Ovary (tissue), 7 donors: ENCODE measurements at regions not wholly inside any gene's neighbourhood (a gene's known extent, or its start where the extent isn't known, plus 50 kb on each side); places are given as distances from the start of the nearest gene placed in this dataset.

Experiments
- DNase-seq, 5 donors: peaks; one replicate each; pipeline ENCODE4 v3.0.0-alpha.2; 2019 to 2020
- H3K27ac ChIP-seq, 2 donors: fragments of 200-600 bp; one replicate each; pipeline versions ENCODE4 v1.5.1 to v1.8.0; 2019 to 2022
- H3K27me3 ChIP-seq: fragments of 200-600 bp; one replicate; pipeline ENCODE4 v1.8.0; 2022
- H3K36me3 ChIP-seq: fragments of 200-600 bp; sonication (generic); one replicate; pipeline ENCODE4 v1.5.1; 2019
- H3K4me1 ChIP-seq: one replicate; pipeline ENCODE4 v1.8.1; 2013; ENCODE audit warnings: mild to moderate bottlenecking, moderate library complexity; ENCODE audit not compliant: insufficient read depth
- H3K4me3 ChIP-seq: fragments of 200-600 bp; sonication (generic); one replicate; pipeline ENCODE4 v1.5.1; 2017
- H3K9me3 ChIP-seq, 2 donors: fragments of 200-600 bp in 1 of 2; sonication (generic) in 1 of 2; one replicate each; pipeline versions ENCODE4 v1.5.1 to v1.8.1; 2013 to 2019; ENCODE audit warnings: mild to moderate bottlenecking in 1 of 2, moderate library complexity in 1 of 2
- CTCF ChIP-seq, 3 donors: fragments of 450-650 bp in 2 of 3; fragments of 200-600 bp in 1 of 3; IDR thresholded peaks; one replicate each; pipeline versions ENCODE4 v1.5.1 to v1.8.0; 2016 to 2022; ENCODE audit warnings: antibody characterized with exemption in 3 of 3, mild to moderate bottlenecking in 1 of 3
- EP300 ChIP-seq: sonication (generic); formaldehyde crosslinking; IDR thresholded peaks from one replicate; pipeline ENCODE4 v1.6.1; 2017; ENCODE audit warnings: antibody characterized with exemption
- POLR2A ChIP-seq: fragments of 450-650 bp; IDR thresholded peaks from one replicate; pipeline ENCODE4 v1.6.1; 2017; ENCODE audit warnings: antibody characterized with exemption, mild to moderate bottlenecking, moderate library complexity
- WGBS, 3 donors: extraction: QIAGEN DNeasy Blood & Tissue Kit in 1 of 3; methylation state at CpG; one replicate each; pipeline versions ENCODE4 v1.1.5 to v1.1.7; 2013 to 2017; 5-methylcytosine and 5-hydroxymethylcytosine counted together
- intact Hi-C, 4 donors: fragments of 100-400 bp; cut with DNase I; formaldehyde crosslinking; loops; one replicate each; pipeline versions ENCODE4 v1.11.0 to v1.15.1; 2022 to 2023
- donor health status: DM: no; HTN: no; CAD: no; lungs with moderate emphysema.
- donor health status: DM: no; HTN: no; CAD: no.
- donor health status: Bipolar disorder and iron deficiency.
- donor health status: DM: no; HTN: no; CAD: no.
- donor health status: DM: yes; HTN: yes; CAD: no.

- Histone ChIP-seq H3K4me1 (no peaks in the 10 kb centered on the region), H3K27ac (no peak overlapping the region), H3K36me3 (no peaks in the 10 kb centered on the region), H3K4me3 (no peak overlapping the region), H3K9me3 (no peaks in the 10 kb centered on the region), H3K27me3 (no peaks in the 10 kb centered on the region)
- WGBS, 3 donors = 75 to 86% (median 77%) methylated on average over 5 of the region's 5 CpGs
- no peak for DNase-seq
- TF ChIP-seq EP300 (no peak), POLR2A (no peak), CTCF (IDR thresholded peaks at IDR 0.05) (no peak)
- intact Hi-C loops = no loop called here
Observed at GRCh38 chr5:133891390-133891789, 77.0 kb downstream of the C5orf15 start.

DNA sequence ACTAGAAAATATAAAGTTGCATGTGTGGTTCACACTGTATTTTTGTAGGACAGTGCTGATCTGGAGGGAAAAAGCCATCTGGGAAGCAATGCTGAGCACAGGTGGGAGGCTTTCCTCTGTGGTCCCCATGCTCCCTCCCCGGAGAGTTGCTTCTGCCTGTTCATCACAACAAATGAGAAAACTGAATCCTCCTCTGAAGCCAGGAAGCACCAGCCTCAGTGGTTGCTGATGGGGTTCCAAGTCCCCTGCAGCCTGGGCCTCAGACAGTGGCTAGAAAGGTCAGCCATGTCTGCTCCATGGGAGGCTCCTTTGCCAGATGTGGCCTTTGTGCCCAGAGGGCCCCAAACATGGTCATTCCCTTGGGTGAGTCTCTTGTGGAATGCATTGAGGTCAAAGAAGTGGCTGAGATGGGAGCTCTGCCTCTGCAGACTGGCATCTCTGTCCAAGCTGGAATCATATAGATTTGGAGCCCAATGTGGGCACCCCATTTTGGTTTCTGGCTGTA is 77.6 kb downstream of the C5orf15 start:
- no peaks in the 10 kb centered on the region for H3K9me3 ChIP-seq
- no peaks in the 10 kb centered on the region for H3K27me3 ChIP-seq
- no peak for TF ChIP-seq POLR2A
- no peak for TF ChIP-seq CTCF (IDR thresholded peaks at IDR 0.05)
- TF ChIP-seq EP300 = no peak
- whole genome bisulfite sequencing, 3 donors = 38 to 74% (median 60%) methylated on average over 1 of the region's 1 CpG
- H3K36me3 ChIP-seq = no peaks in the 10 kb centered on the region
- no peak overlapping the region for H3K4me3 ChIP-seq
- H3K27ac ChIP-seq = no peak overlapping the region
- no peak for DNase-seq
- H3K4me1 ChIP-seq = no peaks in the 10 kb centered on the region
- intact Hi-C loops = no loop called here

DNA sequence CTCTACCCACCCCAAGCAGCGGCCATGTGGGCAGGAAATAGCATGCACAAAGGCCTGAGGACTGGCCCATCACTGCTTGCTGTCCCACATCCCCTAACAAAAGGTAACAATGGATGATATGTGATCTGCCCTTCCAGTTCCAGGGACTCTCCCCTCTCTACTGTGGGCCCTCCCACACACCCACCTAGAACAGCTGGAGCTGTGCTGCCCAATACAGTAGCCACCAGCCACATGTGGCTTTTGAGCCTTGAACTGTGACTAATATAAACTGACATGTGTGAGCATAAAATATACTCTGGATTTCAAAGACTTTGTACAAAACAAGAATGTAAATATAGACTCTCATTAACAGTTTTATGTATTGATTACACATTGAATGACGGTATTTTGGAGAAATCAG is 78.1 kb downstream of the C5orf15 start:
- WGBS, 3 donors = 68 to 78% (median 71%) methylated on average over 2 of the region's 2 CpGs
- intact Hi-C loops = no loop called here
- Histone ChIP-seq H3K27ac (no peak overlapping the region), H3K36me3 (no peaks in the 10 kb centered on the region), H3K4me3 (no peak overlapping the region), H3K9me3 (no peaks in the 10 kb centered on the region), H3K27me3 (no peaks in the 10 kb centered on the region), H3K4me1 (no peaks in the 10 kb centered on the region)
- no peak for TF ChIP-seq CTCF (IDR thresholded peaks at IDR 0.05)
- no peak for TF ChIP-seq POLR2A
- TF ChIP-seq EP300 = no peak
- DNase-seq = no peak

- DNase-seq = no peak
- intact Hi-C loops = loop anchor here in 1 of 4 donors (10.0 kb wide), 1 partner anchor 85 kb away; no protein-coding TSS in a partner anchor
- no peaks in the 10 kb centered on the region for H3K36me3 ChIP-seq
- H3K4me3 ChIP-seq = no peak overlapping the region
- 87 to 88% (median 87%) methylated on average over 6 of the region's 6 CpGs for WGBS, 3 donors
- TF ChIP-seq CTCF (IDR thresholded peaks at IDR 0.05) (no peak), EP300 (no peak), POLR2A (no peak)
- no peaks in the 10 kb centered on the region for H3K27me3 ChIP-seq
- H3K9me3 ChIP-seq = no peaks in the 10 kb centered on the region
- H3K27ac ChIP-seq = no peak overlapping the region
- peaks cover 3% of the 10 kb centered on the region for H3K4me1 ChIP-seq
Observed at GRCh38 chr5:133889271-133889905, 79.0 kb downstream of the C5orf15 start.
